ENCODE measurements at regions not wholly inside any gene's neighbourhood (a gene's known extent, or its start where the extent isn't known, plus 50 kb on each side); places are given as distances from the start of the nearest gene placed in this dataset.

DNA sequence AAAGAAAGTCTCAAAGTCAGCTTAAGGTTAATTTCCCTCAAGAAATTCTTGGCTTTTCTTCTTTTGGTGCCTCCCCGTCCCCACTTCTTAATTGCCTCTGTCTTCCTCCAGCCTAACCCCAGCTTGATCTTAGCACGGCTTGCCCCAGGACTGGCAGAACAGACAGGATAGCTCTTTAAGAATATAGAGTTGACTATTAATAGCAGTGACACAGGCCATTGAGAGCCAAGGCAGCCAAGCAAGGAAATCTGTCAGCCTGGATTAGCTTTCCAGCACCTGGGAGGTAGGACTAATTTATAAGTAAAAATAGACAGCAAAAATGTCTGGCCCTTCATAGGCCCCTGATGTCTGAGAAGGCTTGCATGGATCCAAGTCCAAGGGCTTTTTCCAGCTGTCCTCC is 384.6 kb upstream of the SLC30A5 start:
- no peaks in the 10 kb centered on the region for H3K9me3 ChIP-seq (ENCODE audit: control insufficient read depth in 2 of 3, insufficient read depth in 1 of 3, low read length in 3 of 3)
- peaks cover 0 to 7% (median 3%) of the 10 kb centered on the region in 3 donors for H3K4me1 ChIP-seq (ENCODE audit: control insufficient read depth in 2 of 3, insufficient read depth in 2 of 3, low read depth in 1 of 3, low read length in 3 of 3)
- H3K27ac ChIP-seq (ENCODE audit: low read depth in 2 of 2, low read length in 2 of 2), result no peak overlapping the region
- H3K9ac ChIP-seq (ENCODE audit: low read length in 3 of 3), result no peak overlapping the region
- no peaks in the 10 kb centered on the region for H3K27me3 ChIP-seq (ENCODE audit: control insufficient read depth, insufficient read depth, low read length)
- H3K4me3 ChIP-seq (ENCODE audit: low read length in 3 of 3), result no peak overlapping the region
- FAIRE-seq (no peak), DNase-seq (peak in 3 of 5 donors; percentile 15 to 50 (median 27))
- no peaks in the 10 kb centered on the region for H3K36me3 ChIP-seq (ENCODE audit: control insufficient read depth in 2 of 3, insufficient read depth in 3 of 3, low read length in 3 of 3)
- intact Hi-C loops (cut with DNase I), result no loop called here
- TF ChIP-seq, protein P1, sequence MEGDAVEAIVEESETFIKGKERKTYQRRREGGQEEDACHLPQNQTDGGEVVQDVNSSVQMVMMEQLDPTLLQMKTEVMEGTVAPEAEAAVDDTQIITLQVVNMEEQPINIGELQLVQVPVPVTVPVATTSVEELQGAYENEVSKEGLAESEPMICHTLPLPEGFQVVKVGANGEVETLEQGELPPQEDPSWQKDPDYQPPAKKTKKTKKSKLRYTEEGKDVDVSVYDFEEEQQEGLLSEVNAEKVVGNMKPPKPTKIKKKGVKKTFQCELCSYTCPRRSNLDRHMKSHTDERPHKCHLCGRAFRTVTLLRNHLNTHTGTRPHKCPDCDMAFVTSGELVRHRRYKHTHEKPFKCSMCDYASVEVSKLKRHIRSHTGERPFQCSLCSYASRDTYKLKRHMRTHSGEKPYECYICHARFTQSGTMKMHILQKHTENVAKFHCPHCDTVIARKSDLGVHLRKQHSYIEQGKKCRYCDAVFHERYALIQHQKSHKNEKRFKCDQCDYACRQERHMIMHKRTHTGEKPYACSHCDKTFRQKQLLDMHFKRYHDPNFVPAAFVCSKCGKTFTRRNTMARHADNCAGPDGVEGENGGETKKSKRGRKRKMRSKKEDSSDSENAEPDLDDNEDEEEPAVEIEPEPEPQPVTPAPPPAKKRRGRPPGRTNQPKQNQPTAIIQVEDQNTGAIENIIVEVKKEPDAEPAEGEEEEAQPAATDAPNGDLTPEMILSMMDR (IDR thresholded peaks at IDR 0.05; ENCODE audit: borderline replicate concordance, extremely low read depth, insufficient read depth), result no peak

GRCh38 chr5:68710514-68710913 is 383.3 kb upstream of the SLC30A5 start:
- intact Hi-C loops (cut with DNase I), result no loop called here
- H3K9ac ChIP-seq (ENCODE audit: low read length in 3 of 3), result no peak overlapping the region
- H3K36me3 ChIP-seq (ENCODE audit: control insufficient read depth in 2 of 3, insufficient read depth in 3 of 3, low read length in 3 of 3), result no peaks in the 10 kb centered on the region
- DNase-seq, result no peak
- no peak overlapping the region for H3K27ac ChIP-seq (ENCODE audit: low read depth in 2 of 2, low read length in 2 of 2)
- peaks cover 0 to 7% (median 3%) of the 10 kb centered on the region in 3 donors for H3K4me1 ChIP-seq (ENCODE audit: control insufficient read depth in 2 of 3, insufficient read depth in 2 of 3, low read depth in 1 of 3, low read length in 3 of 3)
- FAIRE-seq, result no peak
- no peaks in the 10 kb centered on the region for H3K9me3 ChIP-seq (ENCODE audit: control insufficient read depth in 2 of 3, insufficient read depth in 1 of 3, low read length in 3 of 3)
- H3K4me3 ChIP-seq (ENCODE audit: low read length in 3 of 3), result no peak overlapping the region
- no peaks in the 10 kb centered on the region for H3K27me3 ChIP-seq (ENCODE audit: control insufficient read depth, insufficient read depth, low read length)
- TF ChIP-seq, protein P1 (IDR thresholded peaks at IDR 0.05; ENCODE audit: borderline replicate concordance, extremely low read depth, insufficient read depth), result no peak

- Histone ChIP-seq H3K27me3 (ENCODE audit: control insufficient read depth, insufficient read depth, low read length) (no peaks in the 10 kb centered on the region), H3K4me1 (ENCODE audit: control insufficient read depth in 2 of 3, insufficient read depth in 2 of 3, low read depth in 1 of 3, low read length in 3 of 3) (peaks cover 0 to 7% (median 3%) of the 10 kb centered on the region in 3 donors), H3K36me3 (ENCODE audit: control insufficient read depth in 2 of 3, insufficient read depth in 3 of 3, low read length in 3 of 3) (no peaks in the 10 kb centered on the region), H3K4me3 (ENCODE audit: low read length in 3 of 3) (no peak overlapping the region), H3K9me3 (ENCODE audit: control insufficient read depth in 2 of 3, insufficient read depth in 1 of 3, low read length in 3 of 3) (no peaks in the 10 kb centered on the region), H3K9ac (ENCODE audit: low read length in 3 of 3) (no peak overlapping the region), H3K27ac (ENCODE audit: low read depth in 2 of 2, low read length in 2 of 2) (no peak overlapping the region)
- DNase-seq, result no peak
- TF ChIP-seq, protein P1 (IDR thresholded peaks at IDR 0.05; ENCODE audit: borderline replicate concordance, extremely low read depth, insufficient read depth), result no peak
- intact Hi-C loops (cut with DNase I), result no loop called here
- no peak for FAIRE-seq
Measured at GRCh38 chr5:68711293-68712200, 382.3 kb upstream of the SLC30A5 start.

All from kidney (tissue), 13 donors.